NCI-H146 treated with DMSO at 0.1 percent for 48 hours (cell line): ENCODE measurements at regions not wholly inside any gene's neighbourhood (a gene's known extent, or its start where the extent isn't known, plus 50 kb on each side); places are given as distances from the start of the nearest gene placed in this dataset.

ENCODE experiments used
- DNase-seq: peaks from one replicate; lab custom pipeline; 2025; ENCODE audit not compliant: unreplicated experiment; lab: John Stamatoyannopoulos, UW

DNA sequence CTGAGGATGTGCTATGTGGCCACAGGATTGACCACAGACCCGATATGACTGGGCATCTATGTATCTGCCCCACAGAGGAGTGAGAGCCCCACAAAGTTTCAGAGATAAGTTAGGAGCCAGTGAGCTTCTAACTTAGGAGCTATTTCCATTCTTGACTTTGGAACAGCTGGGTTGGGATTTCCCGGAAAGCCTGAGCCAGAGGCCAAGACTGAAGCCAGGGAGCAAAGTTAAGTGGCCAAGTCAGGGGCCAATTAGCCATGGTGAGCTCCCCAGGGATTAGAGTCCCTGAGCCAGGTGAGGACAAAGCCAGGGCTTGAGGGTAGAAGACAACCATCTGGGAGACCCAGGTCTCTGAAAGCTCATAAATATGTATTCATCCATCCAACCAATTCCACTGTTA lies 143.6 kb downstream of the MAFB start:
- no peak for DNase-seq

DNA sequence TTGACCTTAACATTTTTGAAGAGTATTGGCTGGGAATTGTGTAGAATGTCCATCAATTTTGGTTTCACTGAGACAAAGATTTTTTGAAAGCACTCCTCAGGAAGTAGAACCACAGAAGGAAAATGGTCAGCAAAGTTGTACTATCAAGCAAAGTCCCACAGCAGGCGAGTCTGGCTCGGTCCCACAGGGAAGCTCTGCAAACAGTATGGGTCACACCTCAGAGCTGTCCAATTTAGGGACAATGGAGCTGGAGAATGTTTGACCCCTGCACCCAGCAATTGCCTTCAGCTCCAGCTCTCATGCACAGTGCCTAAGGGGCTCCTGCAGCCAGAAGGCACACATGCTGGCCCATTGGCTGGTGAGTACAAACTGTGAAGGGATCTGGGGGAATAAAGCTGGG lies 147.0 kb downstream of the MAFB start:
- DNase-seq: no peak

DNA sequence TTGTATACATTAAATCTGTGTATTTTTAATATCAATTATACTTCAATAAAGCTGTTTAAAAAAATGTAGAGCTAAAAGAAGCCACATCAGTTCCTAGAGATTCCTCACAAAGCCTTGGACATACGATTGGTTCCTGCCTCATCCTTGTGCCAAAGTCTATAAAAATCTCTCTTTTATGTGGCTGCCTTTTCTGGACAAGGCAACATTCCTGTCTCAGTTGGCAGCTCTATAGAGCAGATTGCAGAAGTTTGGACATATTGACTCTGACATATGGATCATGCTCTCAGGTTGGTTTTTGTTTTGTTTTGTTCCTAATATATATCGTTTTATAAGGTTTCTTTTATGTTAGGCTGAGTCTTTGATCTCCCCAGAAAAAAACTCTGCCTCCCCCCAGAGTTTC lies 148.9 kb downstream of the MAFB start:
- no peak for DNase-seq

DNA sequence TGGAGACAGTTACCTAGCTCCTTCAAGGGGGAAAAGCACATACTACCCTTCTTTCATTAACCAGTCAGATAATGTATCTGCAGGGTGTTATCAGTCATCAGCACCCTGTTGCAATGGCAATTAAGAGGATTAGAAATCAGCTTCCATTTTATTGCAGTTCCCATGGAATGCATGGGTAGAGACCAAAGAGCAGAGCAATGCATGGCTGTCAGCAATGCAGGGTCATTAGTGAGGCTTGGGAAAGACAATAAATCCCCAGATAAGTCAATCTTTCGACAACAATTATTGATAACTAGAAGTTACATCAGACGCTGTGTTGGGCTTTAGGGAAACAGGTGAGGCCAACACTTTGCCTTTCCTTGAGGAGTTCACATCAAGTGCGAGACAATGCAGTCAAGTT lies 150.9 kb downstream of the MAFB start:
- no peak for DNase-seq

DNA sequence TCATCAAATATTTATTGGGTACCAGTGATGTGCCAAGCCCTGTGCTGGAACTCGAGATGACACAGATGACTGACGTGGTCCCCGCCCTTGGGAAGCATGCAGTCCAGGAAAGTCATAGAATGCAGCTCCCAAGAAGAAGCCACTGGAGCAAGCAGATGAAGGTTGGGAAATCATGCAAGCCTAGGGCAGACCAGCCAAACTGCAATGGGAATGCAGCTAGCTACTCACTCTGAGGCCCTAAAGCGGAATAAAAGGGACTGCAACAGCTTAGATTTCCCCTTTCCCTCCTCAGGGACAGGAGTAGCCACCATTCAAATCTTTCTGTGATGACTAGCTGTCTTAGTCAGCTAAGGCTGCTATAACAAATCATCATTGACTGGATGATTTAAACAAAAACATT lies 152.2 kb downstream of the MAFB start:
- DNase-seq: no peak

DNA sequence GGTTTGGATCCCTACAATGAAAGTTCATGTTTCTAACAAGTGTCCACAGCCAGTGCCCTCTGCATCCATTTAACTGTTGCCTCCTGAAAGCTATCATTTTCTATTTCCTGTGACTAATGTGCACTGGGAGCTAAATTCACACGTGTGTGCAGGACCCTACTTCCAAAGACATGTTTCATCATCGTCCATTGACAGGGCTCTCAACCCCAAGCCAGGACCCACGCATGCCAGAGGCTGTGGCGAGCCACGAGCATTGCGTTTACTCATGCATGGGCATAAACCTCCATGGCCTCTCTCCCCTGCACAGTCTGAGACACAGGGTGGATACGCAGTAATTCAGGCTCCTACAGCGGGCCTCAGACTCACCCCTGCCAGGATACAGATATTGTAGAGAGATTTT lies 153.2 kb downstream of the MAFB start:
- DNase-seq: no peak

DNA sequence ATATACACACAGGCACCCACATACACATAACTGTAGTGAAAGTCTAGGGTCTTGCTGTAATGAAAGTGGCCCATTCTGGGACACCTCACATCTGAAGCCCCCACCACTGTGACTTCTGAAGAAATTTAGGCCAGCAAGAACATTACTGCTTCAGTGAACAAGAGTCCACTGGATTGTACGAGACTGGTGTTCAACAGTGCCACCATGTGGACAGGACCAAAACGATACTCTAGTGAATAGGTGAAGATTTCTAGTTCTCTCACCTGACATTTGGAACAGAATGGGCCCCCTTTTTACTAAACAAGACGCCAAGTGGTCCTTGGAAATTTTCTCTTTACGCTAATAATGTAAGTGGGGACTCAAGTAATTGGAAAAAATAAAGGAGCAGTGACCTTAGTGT lies 156.9 kb downstream of the MAFB start:
- no peak for DNase-seq

DNA sequence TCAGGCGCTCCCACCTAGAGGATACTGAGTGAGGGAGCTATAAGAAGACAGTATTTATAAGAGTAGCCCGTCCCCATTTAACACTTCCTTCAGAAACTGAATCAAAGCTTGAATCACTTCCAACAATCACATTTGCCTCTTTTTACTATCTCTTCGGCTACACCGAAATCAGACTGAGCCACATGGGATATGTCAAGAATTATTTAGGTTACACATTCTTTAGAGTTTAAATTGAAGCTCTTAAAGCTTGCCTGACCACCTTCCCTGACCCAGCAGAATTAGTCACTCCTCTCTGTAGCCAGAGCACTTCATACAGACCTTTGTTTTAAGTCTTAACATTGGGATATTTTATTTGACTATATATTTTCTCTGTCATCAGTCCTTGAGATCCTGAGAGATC lies 163.7 kb downstream of the MAFB start:
- DNase-seq: no peak

DNA sequence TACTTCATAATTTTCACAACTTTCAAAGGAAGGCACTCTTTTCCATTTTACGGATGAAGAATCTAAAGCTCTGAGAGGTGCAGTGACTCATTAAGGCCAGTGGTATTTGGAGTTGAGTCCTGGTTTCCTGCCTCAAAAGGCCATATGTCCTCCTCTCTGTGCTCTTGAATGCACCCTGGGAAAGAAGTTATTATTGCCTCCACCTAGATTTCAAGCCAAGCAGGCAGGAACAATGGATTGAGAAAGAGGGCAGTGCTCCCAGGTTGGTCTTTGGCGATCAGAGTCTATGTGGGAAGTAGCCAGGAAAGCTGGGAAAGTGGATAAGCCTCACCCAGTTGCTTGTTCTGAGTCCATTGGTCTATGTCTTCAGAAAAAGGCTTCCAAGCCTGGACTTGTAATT lies 165.0 kb downstream of the MAFB start:
- no peak for DNase-seq

DNA sequence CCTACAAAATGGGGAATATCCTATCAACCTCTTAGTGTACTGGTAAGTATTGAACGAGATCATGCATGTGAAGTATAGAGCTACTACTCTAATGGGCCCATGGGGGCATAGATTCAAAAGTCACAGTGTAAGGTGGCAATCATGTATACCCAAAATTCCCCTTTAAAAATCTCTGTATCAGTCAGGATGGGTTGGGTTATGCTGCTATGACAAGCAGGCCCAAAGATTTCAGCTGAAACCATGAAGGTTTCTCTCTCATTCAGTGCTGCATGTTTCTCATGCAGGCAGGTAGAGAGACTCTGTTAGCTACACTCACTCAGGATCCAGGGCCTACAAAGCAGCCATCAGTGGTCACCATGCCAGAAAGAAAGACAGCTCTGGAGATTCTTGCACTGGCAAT lies 166.6 kb downstream of the MAFB start:
- DNase-seq: no peak

DNA sequence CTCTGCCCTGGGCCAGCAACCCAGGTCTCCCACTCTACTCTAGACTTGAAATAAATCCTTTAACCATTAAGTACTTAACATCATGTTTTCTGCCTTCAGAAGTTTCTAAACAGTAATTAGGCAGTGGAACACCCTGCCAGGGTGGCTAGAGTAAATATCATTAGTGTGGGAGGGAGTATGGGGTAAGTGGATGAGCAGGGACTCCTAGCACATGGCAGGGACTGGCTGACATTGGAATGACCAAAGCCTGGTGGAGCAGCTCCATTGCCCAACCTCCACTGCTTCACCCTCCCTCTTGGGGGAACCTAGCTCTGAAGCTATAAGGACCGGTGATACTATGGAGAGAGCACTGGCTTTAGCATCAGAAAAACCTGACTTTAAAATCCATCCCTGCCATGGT lies 167.1 kb downstream of the MAFB start:
- DNase-seq: no peak

DNA sequence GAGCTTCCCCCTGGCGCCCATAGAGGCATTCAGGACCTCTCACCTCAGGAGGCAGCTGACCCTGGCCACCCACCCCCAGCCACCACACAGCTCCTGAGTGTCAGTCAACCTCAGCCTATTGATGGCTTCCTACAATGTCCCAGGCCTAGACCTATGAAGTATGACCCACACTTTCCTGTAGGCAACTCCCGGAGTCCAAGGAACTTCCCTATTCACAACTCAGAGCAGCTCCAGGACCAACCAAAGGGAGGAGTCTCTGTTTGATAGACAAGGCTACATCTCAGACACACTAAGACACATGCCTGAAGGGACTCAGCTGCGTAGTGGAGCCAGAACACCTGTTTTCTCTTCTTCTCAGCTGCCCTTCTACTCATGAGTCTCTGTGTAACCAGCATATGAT lies 169.1 kb downstream of the MAFB start:
- no peak for DNase-seq

DNA sequence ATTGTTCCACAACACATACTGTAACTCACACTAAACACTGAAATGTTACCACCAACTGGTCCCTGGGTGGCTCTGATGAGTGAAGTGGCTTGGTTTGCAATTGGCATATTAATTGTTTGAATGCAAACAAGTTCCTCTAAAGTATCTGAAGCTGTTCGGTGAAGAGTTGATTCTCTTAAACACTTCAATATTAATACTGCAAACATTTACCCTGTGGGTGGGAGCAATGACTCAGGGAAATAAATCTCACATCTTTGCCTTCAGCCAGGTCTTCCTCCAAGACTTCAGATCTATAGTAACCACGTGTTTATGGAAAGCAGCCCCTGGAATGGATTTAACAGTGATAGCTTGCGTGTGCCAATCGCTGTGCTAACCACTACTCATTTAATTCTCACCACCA lies 176.0 kb downstream of the MAFB start:
- DNase-seq: no peak

DNA sequence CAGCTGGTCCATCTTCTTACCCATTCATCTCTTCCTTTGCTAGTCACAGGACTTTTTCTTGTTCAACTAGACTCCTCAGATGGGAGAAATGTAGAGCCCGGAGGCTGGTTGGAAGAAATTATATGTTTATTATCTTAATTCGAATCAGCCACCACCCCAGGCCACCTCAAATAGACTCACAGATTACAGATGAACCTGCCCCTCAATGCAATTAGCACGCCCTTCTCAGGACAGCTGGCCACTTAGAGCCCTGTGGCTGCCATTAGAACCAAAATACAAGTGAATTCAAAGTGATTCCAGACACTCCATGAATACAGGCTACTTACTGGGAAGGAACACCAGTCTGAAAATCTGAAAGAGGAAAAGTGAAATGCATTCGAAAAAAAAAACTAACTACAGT lies 176.4 kb downstream of the MAFB start:
- DNase-seq: no peak

DNA sequence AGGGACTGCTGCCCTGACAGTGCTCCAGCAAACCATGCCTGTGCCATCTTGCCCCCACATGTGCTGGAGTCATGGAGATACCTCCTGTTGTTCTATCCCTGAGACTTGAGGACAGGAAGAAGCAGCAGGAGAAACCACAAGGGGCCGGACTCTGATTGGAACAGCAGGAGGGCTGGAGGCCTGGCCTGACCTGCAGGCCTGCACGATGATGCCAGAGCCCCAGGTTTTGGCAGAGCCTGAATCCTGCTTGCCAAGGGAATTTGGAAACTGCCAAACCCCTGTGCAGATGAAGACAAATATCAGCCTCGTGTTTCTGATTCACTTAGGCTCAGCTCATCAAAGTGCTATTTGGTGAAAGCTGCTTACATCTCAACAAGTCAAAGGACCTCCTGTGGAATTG lies 177.6 kb downstream of the MAFB start:
- DNase-seq: no peak

DNA sequence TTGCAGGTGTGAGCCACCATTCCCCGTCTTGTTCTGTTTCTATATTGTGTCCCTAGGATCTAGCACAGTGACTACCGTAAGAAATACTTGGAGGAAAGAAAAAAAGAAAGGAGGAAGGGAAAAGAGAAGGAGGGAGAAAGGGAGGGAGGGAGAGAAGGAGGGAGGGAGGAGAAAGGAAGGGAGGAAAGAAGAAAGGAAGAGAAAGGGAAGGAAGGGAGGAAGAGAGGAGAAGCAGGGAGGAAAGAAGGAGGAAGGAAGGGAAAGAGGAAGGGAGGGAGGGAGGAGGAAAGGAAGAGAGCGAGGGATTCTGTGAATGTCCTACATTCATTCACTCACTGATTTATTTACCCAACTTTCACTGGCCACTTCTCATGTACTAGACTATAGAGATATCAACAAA lies 178.4 kb downstream of the MAFB start:
- no peak for DNase-seq

DNA sequence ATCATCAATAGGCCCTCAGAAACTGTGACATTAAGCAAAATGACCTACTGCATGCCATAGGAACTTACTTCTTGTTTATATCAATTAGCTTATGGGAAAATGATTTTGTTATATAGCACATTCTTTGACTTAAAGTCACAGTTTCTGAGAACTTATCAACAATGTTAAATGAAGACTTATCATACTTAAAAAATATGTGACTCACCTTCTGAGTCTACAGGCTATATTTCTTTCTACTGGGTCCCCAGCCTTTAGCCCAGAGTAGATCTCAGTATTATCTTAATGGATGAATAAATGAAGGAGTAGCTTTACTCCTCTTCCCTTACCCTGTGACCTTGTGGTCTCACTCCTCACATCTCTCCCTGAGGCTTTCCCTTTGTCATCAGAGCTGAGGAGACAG lies 180.2 kb downstream of the MAFB start:
- DNase-seq: no peak

DNA sequence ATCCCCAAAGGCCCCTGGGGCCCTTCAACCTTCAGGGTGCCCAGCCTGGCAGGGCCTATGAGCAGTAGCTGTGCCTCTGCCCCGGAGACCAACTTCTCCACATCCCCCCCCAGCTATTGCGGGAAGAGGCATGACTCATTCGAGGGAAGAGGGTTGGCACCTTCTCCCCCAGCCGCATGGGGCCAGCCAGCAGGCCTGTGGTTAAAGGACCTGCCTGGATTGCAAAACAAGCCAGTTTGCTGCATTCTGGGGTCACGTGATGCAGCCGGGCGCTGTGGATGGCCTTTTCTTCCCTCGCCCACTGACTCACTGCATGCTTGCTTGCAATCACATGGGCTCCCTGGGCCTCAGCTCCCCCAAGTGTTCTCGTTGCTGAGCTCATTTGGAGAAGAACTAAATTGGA lies 182.5 kb downstream of the MAFB start:
- DNase-seq: no peak

DNA sequence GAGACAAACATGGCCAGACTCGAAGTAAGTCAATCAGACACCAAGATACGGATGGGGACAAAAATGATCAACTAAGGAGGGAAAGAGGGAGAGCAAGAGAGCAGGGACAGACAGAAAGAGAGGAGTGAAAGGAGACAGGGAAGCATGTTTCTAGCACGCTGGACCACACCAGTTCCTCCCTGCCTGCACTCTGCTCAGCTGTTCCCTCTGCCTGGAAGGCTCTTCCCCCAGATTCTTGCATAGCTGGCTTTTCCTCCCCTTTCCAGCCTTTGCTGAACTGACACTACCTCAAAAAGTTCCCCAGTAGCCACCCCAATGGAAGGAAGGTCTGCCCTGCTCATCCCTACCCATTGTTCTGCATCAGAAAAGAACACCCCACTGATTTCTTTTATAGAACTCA lies 185.9 kb downstream of the MAFB start:
- DNase-seq: no peak

DNA sequence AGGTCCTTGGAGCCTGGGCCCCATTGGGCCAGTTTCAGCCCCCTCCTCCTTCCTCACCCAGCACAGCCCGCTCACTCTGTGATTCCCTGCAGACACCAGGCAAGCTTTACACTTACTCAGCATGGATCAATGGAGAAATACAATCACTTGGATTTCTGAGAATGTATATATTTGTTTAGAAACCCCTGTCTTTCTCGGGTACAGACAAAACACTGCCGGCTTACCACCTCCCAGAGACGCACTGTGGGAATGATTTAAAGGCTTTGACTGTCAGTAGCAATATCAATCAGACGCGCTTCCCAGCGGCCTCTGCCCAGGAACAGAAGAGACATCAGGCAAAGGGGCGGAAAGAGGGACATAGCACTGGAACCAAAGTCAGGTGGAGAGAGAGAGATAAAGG lies 186.5 kb downstream of the MAFB start:
- DNase-seq: no peak

DNA sequence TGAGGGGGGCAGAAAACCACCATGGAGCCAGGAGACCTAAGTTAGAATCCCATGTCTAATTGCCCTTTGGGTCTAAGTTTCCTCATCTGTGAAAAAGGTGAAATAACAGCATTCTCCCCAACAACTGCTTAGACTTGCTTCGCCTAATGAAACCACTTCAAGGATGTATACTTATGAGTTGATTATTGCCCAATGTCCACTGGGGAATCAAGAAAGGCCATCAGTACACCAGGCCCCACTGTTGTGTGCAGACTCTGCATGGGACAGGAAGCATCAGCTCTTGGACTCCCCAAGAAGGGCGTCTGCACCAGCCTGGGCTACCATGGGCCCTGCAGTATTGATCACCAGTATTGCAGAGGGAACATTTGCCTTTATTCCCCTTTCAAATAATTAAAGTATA lies 189.6 kb downstream of the MAFB start:
- DNase-seq: no peak

DNA sequence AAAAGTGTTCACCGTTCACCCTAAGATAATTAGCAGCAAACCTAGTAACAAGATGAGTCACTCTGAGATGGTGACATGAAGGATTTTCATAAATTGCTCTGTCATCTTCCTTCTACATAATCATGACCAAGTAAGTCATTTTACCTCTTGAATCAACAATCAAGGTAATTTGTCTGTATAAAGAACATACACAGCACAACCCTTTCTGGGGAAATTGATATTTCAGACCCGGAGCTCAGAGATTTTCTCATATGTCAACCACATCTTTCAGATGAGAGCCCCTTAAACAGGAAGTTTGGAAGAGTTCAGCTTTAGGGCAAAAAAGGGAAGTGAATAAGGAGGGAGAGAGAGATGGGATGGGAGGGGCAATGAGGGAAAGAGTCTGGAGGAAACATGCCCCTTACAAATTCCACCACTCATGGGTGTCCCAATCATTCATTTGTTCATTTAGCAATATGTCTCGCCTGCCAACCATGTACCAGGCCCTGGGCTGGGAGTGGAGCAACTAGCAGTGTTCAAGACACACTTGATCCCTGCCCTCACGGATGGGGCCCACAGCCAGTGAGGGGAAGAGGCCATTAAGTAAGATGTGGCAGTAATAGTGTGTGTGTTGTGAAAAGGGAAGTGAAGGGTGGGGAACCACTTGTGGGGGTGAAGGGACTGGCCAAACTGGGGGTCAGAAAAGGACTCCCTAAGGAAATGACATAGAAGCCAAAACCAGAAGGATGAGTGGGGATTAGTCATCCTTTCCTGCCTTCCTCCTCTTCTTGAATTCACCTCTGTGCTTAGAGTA lies 190.9 kb downstream of the MAFB start:
- DNase-seq: no peak

DNA sequence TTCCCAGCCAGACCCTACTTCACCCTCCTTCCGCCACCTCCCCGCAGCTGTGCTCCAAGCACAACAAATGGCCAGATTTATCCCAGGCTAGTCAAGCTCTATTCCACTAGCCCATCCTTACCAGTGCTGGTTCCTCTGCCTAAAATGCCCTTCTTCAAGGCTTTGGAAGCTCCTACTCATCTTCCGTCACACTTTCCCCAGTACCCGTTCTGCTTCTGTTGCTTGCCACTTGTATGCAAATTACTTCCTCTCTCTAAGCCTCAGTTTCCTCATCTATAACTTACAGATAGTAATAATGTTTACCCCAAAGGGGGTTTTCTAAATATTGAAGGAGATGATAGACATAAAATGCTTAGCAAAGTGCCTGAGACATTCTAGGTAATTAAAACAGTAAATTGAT lies 193.1 kb downstream of the MAFB start:
- no peak for DNase-seq

DNA sequence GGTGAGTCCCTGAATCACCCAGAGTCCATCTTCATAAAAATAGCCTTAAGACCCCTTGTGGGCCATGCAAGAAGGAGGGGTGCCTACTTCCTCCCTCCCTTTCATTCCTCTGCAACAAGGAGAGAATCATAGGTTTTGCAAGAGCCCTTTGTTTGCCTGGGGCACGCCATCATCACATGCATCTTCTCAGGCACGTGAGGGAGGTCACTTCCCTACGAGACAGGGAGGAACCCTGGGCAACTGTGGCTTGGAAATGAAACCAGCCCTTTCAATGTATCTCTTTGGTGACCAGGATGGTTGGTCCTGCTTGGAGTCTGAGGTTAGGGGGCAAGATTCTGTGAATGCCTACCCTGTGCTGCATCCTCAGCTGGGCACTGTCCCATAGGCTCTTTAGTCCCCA lies 194.8 kb downstream of the MAFB start:
- no peak for DNase-seq
